Osteocyte (in vitro differentiated cells): ENCODE measurements at regions not wholly inside any gene's neighbourhood (a gene's known extent, or its start where the extent isn't known, plus 50 kb on each side); places are given as distances from the start of the nearest gene placed in this dataset.

ENCODE experiments used
- DNase-seq: peaks from one replicate; pipeline ENCODE4 v3.0.0; 2021; ENCODE audit warnings: mixed read lengths; ENCODE audit not compliant: unreplicated experiment; ENCODE audit errors: extremely low spot score
- H3K27ac Mint-ChIP-seq: one replicate; pipeline ENCODE4 v1.8.0; 2021; ENCODE audit warnings: mild to moderate bottlenecking, mixed read lengths; ENCODE audit not compliant: unreplicated experiment
- H3K27me3 Mint-ChIP-seq: one replicate; pipeline ENCODE4 v1.8.0; 2021; ENCODE audit warnings: mixed read lengths; ENCODE audit not compliant: unreplicated experiment
- H3K36me3 Mint-ChIP-seq: one replicate; pipeline ENCODE4 v1.8.0; 2021; ENCODE audit warnings: mixed read lengths; ENCODE audit not compliant: unreplicated experiment
- H3K4me1 Mint-ChIP-seq: one replicate; pipeline ENCODE4 v1.8.0; 2021; ENCODE audit warnings: mixed read lengths; ENCODE audit not compliant: unreplicated experiment
- H3K4me3 Mint-ChIP-seq: one replicate; pipeline ENCODE4 v1.8.0; 2021; ENCODE audit warnings: mild to moderate bottlenecking, moderate library complexity, mixed read lengths; ENCODE audit not compliant: unreplicated experiment
- H3K9me3 Mint-ChIP-seq: one replicate; pipeline ENCODE4 v1.8.0; 2021; ENCODE audit warnings: mixed read lengths; ENCODE audit not compliant: unreplicated experiment
- CTCF ChIP-seq: fragments of 200-600 bp; sonication (generic); IDR thresholded peaks from 2 replicates; pipeline ENCODE4 v1.5.0; 2021; ENCODE audit warnings: antibody characterized with exemption, mild to moderate bottlenecking, moderate library complexity

- no peaks in the 10 kb centered on the region for H3K36me3 Mint-ChIP-seq
- no peaks in the 10 kb centered on the region for H3K27me3 Mint-ChIP-seq
- H3K9me3 Mint-ChIP-seq = peaks cover 4% of the 10 kb centered on the region
- no peak for DNase-seq
- H3K4me1 Mint-ChIP-seq = peaks cover 4% of the 10 kb centered on the region
- H3K27ac Mint-ChIP-seq = no peak overlapping the region
- TF ChIP-seq CTCF = no peak
- H3K4me3 Mint-ChIP-seq = no peak overlapping the region
These were observed 406.8 kb downstream of the BRINP1 start for GRCh38 chr9:118962426-118962825.

GRCh38 chr9:118963674-118964073 lies 405.6 kb downstream of the BRINP1 start:
- no peak overlapping the region for H3K4me3 Mint-ChIP-seq
- DNase-seq = no peak
- no peak overlapping the region for H3K27ac Mint-ChIP-seq
- TF ChIP-seq CTCF = no peak
- peaks cover 4% of the 10 kb centered on the region for H3K4me1 Mint-ChIP-seq
- H3K9me3 Mint-ChIP-seq = peaks cover 4% of the 10 kb centered on the region
- no peaks in the 10 kb centered on the region for H3K27me3 Mint-ChIP-seq
- no peaks in the 10 kb centered on the region for H3K36me3 Mint-ChIP-seq

- H3K9me3 Mint-ChIP-seq = peaks cover 4% of the 10 kb centered on the region
- DNase-seq = no peak
- peaks cover 3% of the 10 kb centered on the region for H3K27me3 Mint-ChIP-seq
- no peaks in the 10 kb centered on the region for H3K36me3 Mint-ChIP-seq
- no peak overlapping the region for H3K27ac Mint-ChIP-seq
- no peak for TF ChIP-seq CTCF
- no peaks in the 10 kb centered on the region for H3K4me1 Mint-ChIP-seq
- no peak overlapping the region for H3K4me3 Mint-ChIP-seq
These were observed 401.3 kb downstream of the BRINP1 start for GRCh38 chr9:118967901-118968300.

- peaks cover 6% of the 10 kb centered on the region for H3K9me3 Mint-ChIP-seq
- no peak for DNase-seq
- H3K4me1 Mint-ChIP-seq = no peaks in the 10 kb centered on the region
- H3K27ac Mint-ChIP-seq = no peak overlapping the region
- no peaks in the 10 kb centered on the region for H3K36me3 Mint-ChIP-seq
- TF ChIP-seq CTCF = no peak
- H3K27me3 Mint-ChIP-seq = peaks cover 23% of the 10 kb centered on the region
- no peak overlapping the region for H3K4me3 Mint-ChIP-seq
These were observed 393.5 kb downstream of the BRINP1 start for GRCh38 chr9:118975736-118976135.

GRCh38 chr9:118976160-118976559 lies 393.1 kb downstream of the BRINP1 start:
- H3K4me3 Mint-ChIP-seq = no peak overlapping the region
- TF ChIP-seq CTCF = no peak
- peaks cover 23% of the 10 kb centered on the region for H3K27me3 Mint-ChIP-seq
- no peak overlapping the region for H3K27ac Mint-ChIP-seq
- H3K4me1 Mint-ChIP-seq = no peaks in the 10 kb centered on the region
- DNase-seq = no peak
- H3K36me3 Mint-ChIP-seq = no peaks in the 10 kb centered on the region
- peaks cover 6% of the 10 kb centered on the region for H3K9me3 Mint-ChIP-seq
